Neural cell (in vitro differentiated cells): ENCODE measurements at regions not wholly inside any gene's neighbourhood (a gene's known extent, or its start where the extent isn't known, plus 50 kb on each side); places are given as distances from the start of the nearest gene placed in this dataset.
A peak's percentile ranks its signal among the peaks of the same experiment; 100 is the strongest.
"Not testable (repeated sequence)": the region's sequence is repeated elsewhere in the genome, so short reads cannot be mapped to it uniquely, and the experiment has no call there.

Source experiments
- H2AFZ ChIP-seq: fragments of 200-600, 300-800 bp; sonication (generic), shearing (Covaris generic); 2 replicates; pipeline ENCODE4 v1.6.0; 2014; ENCODE audit warnings: low read depth, mild to moderate bottlenecking, antibody characterized with exemption, low read length, moderate library complexity
- H3F3A ChIP-seq: fragments of 200-600 bp; shearing (Covaris generic); 2 replicates; pipeline ENCODE4 v1.6.1; 2016; ENCODE audit warnings: mild to moderate bottlenecking, moderate library complexity, mixed read lengths, antibody characterized with exemption, low read length; ENCODE audit not compliant: insufficient read depth, poor library complexity, severe bottlenecking
- H3K27ac ChIP-seq: fragments of 200-600, 300-800 bp; sonication (generic), shearing (Covaris generic); 2 replicates; pipeline ENCODE4 v1.5.1; 2014; ENCODE audit warnings: mild to moderate bottlenecking, low read length, moderate library complexity
- H3K27me3 ChIP-seq: fragments of 300-800, 200-600 bp; sonication (generic), shearing (Covaris generic); 2 replicates; pipeline ENCODE4 v1.6.0; 2014; ENCODE audit warnings: mild to moderate bottlenecking, low read depth, low read length, moderate library complexity; ENCODE audit not compliant: insufficient read depth
- H3K36me3 ChIP-seq: fragments of 300-800, 200-600 bp; sonication (generic), shearing (Covaris generic); 2 replicates; pipeline ENCODE4 v1.5.1; 2014; ENCODE audit warnings: mild to moderate bottlenecking, antibody characterized with exemption, low read length, moderate library complexity; ENCODE audit not compliant: insufficient read depth
- H3K4me2 ChIP-seq: fragments of 300-800, 200-600 bp; sonication (generic), shearing (Covaris generic); 2 replicates; pipeline ENCODE4 v1.6.0; 2014; ENCODE audit warnings: mild to moderate bottlenecking, low read length
- H3K4me3 ChIP-seq: fragments of 300-800, 200-600 bp; sonication (generic), shearing (Covaris generic); 2 replicates; pipeline ENCODE4 v1.5.1; 2014; ENCODE audit warnings: mild to moderate bottlenecking, low read length, moderate library complexity
- H3K79me2 ChIP-seq: fragments of 200-600 bp; shearing (Covaris generic); replicated peaks from 2 replicates; pipeline ENCODE4 v1.6.0; 2014; ENCODE audit warnings: mild to moderate bottlenecking, low read length, moderate library complexity; ENCODE audit not compliant: insufficient read depth
- H3K9ac ChIP-seq: fragments of 300-800, 200-600 bp; sonication (generic), shearing (Covaris generic); 2 replicates; pipeline ENCODE4 v1.6.1; 2016; ENCODE audit warnings: mild to moderate bottlenecking, low read length, mixed read lengths
- H3K9me2 ChIP-seq: fragments of 200-600 bp; shearing (Covaris generic); 2 replicates; pipeline ENCODE4 v1.6.1; 2016; ENCODE audit warnings: mild to moderate bottlenecking, low read length, mixed read lengths; ENCODE audit not compliant: insufficient read depth
- H3K9me3 ChIP-seq: fragments of 200-600, 300-800 bp; sonication (generic), shearing (Covaris generic); 2 replicates; pipeline ENCODE4 v1.6.1; 2016; ENCODE audit warnings: mild to moderate bottlenecking, mixed run types, low read length, moderate library complexity, mixed read lengths
- H4K20me1 ChIP-seq: fragments of 200-600 bp; shearing (Covaris generic); 2 replicates; pipeline ENCODE4 v1.6.1; 2016; ENCODE audit warnings: mild to moderate bottlenecking, mixed run types; ENCODE audit not compliant: insufficient read depth

DNA sequence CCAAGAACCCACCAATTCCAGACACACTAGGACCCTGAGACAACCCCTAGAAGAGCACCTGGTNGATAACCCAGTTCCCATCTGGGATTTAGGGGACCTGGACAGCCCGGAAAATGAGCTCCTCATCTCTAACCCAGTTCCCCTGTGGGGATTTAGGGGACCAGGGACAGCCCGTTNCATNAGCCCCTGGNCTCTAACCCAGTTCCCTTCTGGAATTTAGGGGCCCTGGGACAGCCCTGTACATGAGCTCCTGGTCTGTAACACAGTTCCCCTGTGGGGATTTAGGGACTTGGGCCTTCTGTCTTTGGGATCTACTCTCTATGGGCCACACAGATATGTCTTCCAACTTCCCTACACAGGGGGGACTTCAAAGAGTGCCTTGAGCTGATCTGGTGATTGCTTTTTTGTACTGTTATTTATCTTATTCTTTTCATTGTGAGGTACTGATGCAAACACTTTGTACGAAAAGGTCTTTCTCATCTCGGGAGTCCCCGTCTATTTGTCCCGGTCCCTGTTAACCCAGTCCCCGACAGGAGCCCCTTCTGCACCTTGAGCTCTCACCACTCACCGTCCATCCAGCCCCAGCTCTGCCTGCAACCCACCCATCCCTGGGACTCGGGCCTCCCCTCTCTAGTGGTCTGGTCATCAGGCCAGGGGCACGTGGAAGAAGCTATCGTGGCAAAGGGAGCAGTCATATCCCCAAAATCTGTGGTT, 58.2 kb upstream of the PLCXD1 start:
- not testable (repeated sequence) for H3K36me3 ChIP-seq, H2AFZ ChIP-seq, H3K9ac ChIP-seq, H3K27ac ChIP-seq, H3K79me2 ChIP-seq, H3K9me2 ChIP-seq, H3K27me3 ChIP-seq, H3K4me2 ChIP-seq, H3K9me3 ChIP-seq, H3K4me3 ChIP-seq, H3F3A ChIP-seq, H4K20me1 ChIP-seq

DNA sequence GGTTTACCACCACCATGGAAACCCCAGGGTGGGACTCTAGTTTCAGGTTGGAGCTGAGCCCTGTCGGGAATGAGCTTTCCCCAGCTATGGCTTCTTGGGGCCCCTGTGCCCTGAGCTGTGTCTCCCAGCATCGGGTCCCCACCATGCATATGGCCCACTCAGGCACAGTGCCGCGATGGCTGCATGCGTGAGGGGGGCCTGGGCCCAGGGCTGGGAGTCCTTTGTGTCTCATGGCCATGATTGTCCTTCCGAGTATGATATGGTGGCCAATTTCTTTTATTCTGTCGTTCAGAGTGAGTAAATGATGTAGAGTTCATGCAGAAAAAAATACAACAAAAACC, 57.7 kb upstream of the PLCXD1 start:
- not testable (repeated sequence) for H3K27ac ChIP-seq, H3K9ac ChIP-seq, H3K79me2 ChIP-seq, H3K9me3 ChIP-seq, H2AFZ ChIP-seq, H4K20me1 ChIP-seq, H3K4me2 ChIP-seq, H3K36me3 ChIP-seq, H3K4me3 ChIP-seq, H3F3A ChIP-seq, H3K9me2 ChIP-seq, H3K27me3 ChIP-seq

DNA sequence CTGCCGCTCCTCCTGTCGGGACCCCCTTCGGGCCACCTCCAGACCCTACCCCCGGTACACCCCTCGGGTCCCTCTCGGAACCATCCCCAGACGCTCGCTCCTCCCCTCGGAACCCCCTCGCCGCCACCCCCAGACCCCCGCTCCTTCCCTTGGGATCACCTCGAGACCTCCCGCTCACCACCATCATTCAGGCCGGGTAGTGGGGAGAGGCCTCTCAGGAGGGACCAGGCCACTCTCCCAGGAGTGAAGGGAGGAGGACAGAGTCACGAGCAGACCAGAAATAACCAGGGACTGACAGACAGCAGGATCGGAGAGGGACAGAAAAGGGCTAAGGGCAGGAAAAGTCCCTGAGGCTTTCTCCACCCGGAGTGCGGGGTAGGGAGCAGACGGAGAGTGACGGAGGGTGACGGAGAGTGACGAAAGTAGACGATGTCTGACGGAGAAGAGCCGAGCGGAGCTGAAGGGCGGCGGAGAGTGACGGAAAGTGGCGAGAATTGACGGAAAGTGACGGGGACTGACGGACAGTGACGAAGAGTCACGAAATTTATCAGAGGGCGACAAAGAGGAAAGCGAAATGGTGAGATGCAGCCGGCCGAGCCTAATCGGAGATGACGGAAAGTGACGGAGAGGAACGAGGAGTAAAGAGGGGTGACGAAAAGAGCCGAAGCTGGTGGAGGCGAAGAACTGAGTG, 54.6 kb upstream of the PLCXD1 start:
- H3K4me2 ChIP-seq, result not testable (repeated sequence)

DNA sequence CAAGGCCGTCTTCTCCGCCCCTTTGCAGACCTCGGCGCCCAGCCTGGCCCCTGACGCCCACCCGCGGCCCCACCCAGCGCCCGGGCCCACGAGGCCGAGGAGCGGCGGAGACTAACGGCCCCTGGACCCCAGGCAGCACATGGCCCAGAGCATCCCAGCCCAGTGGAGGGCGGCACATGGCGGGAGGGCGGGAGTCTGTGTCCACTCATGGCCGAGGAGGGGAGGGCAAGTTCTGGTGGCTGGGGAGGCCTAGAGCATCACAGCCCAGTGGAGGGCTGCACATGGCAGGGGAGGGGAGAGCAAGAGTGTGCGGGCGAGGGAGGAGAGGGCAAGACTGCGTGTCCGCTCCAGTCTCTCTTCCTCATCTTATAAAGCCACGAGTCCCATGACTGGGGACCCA, 53.8 kb upstream of the PLCXD1 start:
- not testable (repeated sequence) for H3K79me2 ChIP-seq, H3K4me2 ChIP-seq, H3K9me2 ChIP-seq, H4K20me1 ChIP-seq, H3K9ac ChIP-seq, H3K4me3 ChIP-seq, H3K27ac ChIP-seq, H3K36me3 ChIP-seq, H2AFZ ChIP-seq, H3K27me3 ChIP-seq, H3K9me3 ChIP-seq, H3F3A ChIP-seq

More for the DNA sequence above, 54.6 kb upstream of the PLCXD1 start:
- not testable (repeated sequence) for H3K36me3 ChIP-seq, H3K9me3 ChIP-seq, H4K20me1 ChIP-seq, H3F3A ChIP-seq, H3K79me2 ChIP-seq, H3K27me3 ChIP-seq, H2AFZ ChIP-seq, H3K27ac ChIP-seq, H3K9me2 ChIP-seq
- H3K9ac ChIP-seq, result peak overlapping the region; percentile 57
- H3K4me3 ChIP-seq, result peak overlapping the region; percentile 57
